PC-3 (cell line): ENCODE measurements at regions not wholly inside any gene's neighbourhood (a gene's known extent, or its start where the extent isn't known, plus 50 kb on each side); places are given as distances from the start of the nearest gene placed in this dataset.

Source experiments
- ATAC-seq: fragments of 200-7000 bp; cut with Tn5 transposase; 2 replicates; pipeline ENCODE4 v1.9.1; 2020; ENCODE audit warnings: mild to moderate bottlenecking, moderate library complexity
- BruUV-seq: library from RNA; stranded (reverse); fragments of 400-500 nt; replicated peaks from 2 replicates; lab custom pipeline; 2021; lab: Mats Ljungman, UMichigan
- CTCF ChIA-PET: fragments of 300-600 bp; sonication (Branson Sonifier 250); formaldehyde crosslinking; loops from one replicate; lab custom pipeline; 2022; ENCODE audit warnings: antibody characterized with exemption; lab: Charles Lee
- POLR2A ChIA-PET: fragments of 300-600 bp; sonication (Branson Sonifier 250); formaldehyde crosslinking; loops from one replicate; lab custom pipeline; 2022; ENCODE audit warnings: antibody characterized with exemption; ENCODE audit not compliant: unreplicated experiment; lab: Charles Lee
- DNase-seq: peaks from one replicate; pipeline ENCODE4 v3.0.0-alpha.2; 2015
- H2AFZ ChIP-seq: fragments of 300-600 bp; sonication (generic); 2 replicates; pipeline ENCODE4 v1.6.0; 2016; ENCODE audit warnings: antibody characterized with exemption, low read length
- H3F3A ChIP-seq: fragments of 300-600 bp; sonication (generic); one replicate; pipeline ENCODE4 v1.6.0; 2017; ENCODE audit warnings: antibody characterized with exemption, low read length, control low read depth, mild to moderate bottlenecking; ENCODE audit not compliant: unreplicated experiment
- H3K27ac ChIP-seq: fragments of 300-600 bp; sonication (generic); 2 replicates; pipeline ENCODE4 v1.5.1; 2016; ENCODE audit warnings: mild to moderate bottlenecking, low read length
- H3K27me3 ChIP-seq: fragments of 300-600 bp; sonication (generic); 2 replicates; pipeline ENCODE4 v1.6.1; 2016; ENCODE audit warnings: low read length, mixed read lengths
- H3K36me3 ChIP-seq: fragments of 300-600 bp; sonication (generic); 2 replicates; pipeline ENCODE4 v1.6.1; 2016; ENCODE audit warnings: low read depth, mixed run types, low read length, mixed read lengths
- H3K4me1 ChIP-seq: fragments of 300-600 bp; sonication (generic); 2 replicates; pipeline ENCODE4 v1.5.1; 2016; ENCODE audit warnings: low read length; ENCODE audit not compliant: insufficient read depth
- H3K4me2 ChIP-seq: fragments of 300-600 bp; sonication (generic); 2 replicates; pipeline ENCODE4 v1.6.0; 2016; ENCODE audit warnings: low read length
- H3K4me3 ChIP-seq: fragments of 300-600 bp; sonication (generic); 2 replicates; pipeline ENCODE4 v1.5.1; 2016; ENCODE audit warnings: mild to moderate bottlenecking, low read length, mixed read lengths
- H3K79me2 ChIP-seq: fragments of 300-600 bp; sonication (generic); 2 replicates; pipeline ENCODE4 v1.6.1; 2017; ENCODE audit warnings: low read length, mixed read lengths
- H3K9ac ChIP-seq: fragments of 300-600 bp; sonication (generic); 2 replicates; pipeline ENCODE4 v1.6.0; 2016; ENCODE audit warnings: mild to moderate bottlenecking, low read length
- H3K9me2 ChIP-seq: fragments of 300-600 bp; sonication (generic); replicated peaks from 2 replicates; pipeline ENCODE4 v1.6.1; 2016; ENCODE audit warnings: mixed run types, low read length, mixed read lengths
- H3K9me3 ChIP-seq: fragments of 300-600 bp; sonication (generic); 2 replicates; pipeline ENCODE4 v1.6.1; 2016; ENCODE audit warnings: low read length, mixed read lengths
- H4K20me1 ChIP-seq: fragments of 300-600 bp; sonication (generic); 2 replicates; pipeline ENCODE4 v1.6.1; 2016; ENCODE audit warnings: low read length, mixed read lengths
- CTCF ChIP-seq: fragments of 300-600 bp; sonication (generic); conservative IDR thresholded peaks from 2 replicates; pipeline ENCODE4 v1.5.1; 2017; ENCODE audit warnings: antibody characterized with exemption, low read depth, mild to moderate bottlenecking, low read length
- EZH2 ChIP-seq: fragments of 300-600 bp; sonication (generic); IDR thresholded peaks from one replicate; pipeline ENCODE4 v1.6.1; 2017; ENCODE audit warnings: antibody characterized with exemption, mild to moderate bottlenecking, low read length; ENCODE audit not compliant: unreplicated experiment
- EZH2phosphoT487 ChIP-seq: fragments of 300-600 bp; sonication (generic); IDR thresholded peaks from 2 replicates; pipeline ENCODE4 v1.6.1; 2018; ENCODE audit warnings: mild to moderate bottlenecking, antibody characterized with exemption, low read length, borderline replicate concordance
- intact Hi-C: fragments of 100-400 bp; cut with micrococcal nuclease; formaldehyde crosslinking; loops from 2 replicates; pipeline ENCODE4 v1.9.0; 2023

GRCh38 chr7:118969370-118969769 is 744.9 kb downstream of the ANKRD7 start:
- ATAC-seq (no peak), DNase-seq (no peak)
- intact Hi-C loops = no loop called here
- Histone ChIP-seq H3K4me2 (no peak overlapping the region), H3K27me3 (no peaks in the 10 kb centered on the region), H3K4me3 (no peak overlapping the region), H2AFZ (no peak overlapping the region), H3K79me2 (no peaks in the 10 kb centered on the region), H3K27ac (no peak overlapping the region), H3K9me2 (no peaks in the 10 kb centered on the region), H3K9me3 (no peaks in the 10 kb centered on the region), H3F3A (no peaks in the 10 kb centered on the region), H3K9ac (no peak overlapping the region), H4K20me1 (no peaks in the 10 kb centered on the region), H3K4me1 (no peaks in the 10 kb centered on the region), H3K36me3 (no peaks in the 10 kb centered on the region)
- ChIA-PET POLR2A (no interaction called here), CTCF (no interaction called here)
- no peak for TF ChIP-seq EZH2
- no peak for TF ChIP-seq EZH2phosphoT487
- BruUV-seq = no TSS peak

GRCh38 chr7:118971706-118972105 is 747.2 kb downstream of the ANKRD7 start:
- Histone ChIP-seq H3K4me2 (no peak overlapping the region), H3K9me2 (no peaks in the 10 kb centered on the region), H3K9ac (no peak overlapping the region), H3K36me3 (no peaks in the 10 kb centered on the region), H2AFZ (no peak overlapping the region), H3F3A (no peaks in the 10 kb centered on the region), H3K27me3 (no peaks in the 10 kb centered on the region), H3K27ac (no peak overlapping the region), H3K4me1 (no peaks in the 10 kb centered on the region), H3K79me2 (no peaks in the 10 kb centered on the region), H3K9me3 (no peaks in the 10 kb centered on the region), H4K20me1 (no peaks in the 10 kb centered on the region), H3K4me3 (no peak overlapping the region)
- BruUV-seq = no TSS peak
- POLR2A ChIA-PET = no interaction called here
- TF ChIP-seq EZH2 (no peak), EZH2phosphoT487 (no peak), CTCF (no peak)
- CTCF ChIA-PET = no interaction called here
- ATAC-seq (no peak), DNase-seq (no peak)
- intact Hi-C loops = no loop called here

GRCh38 chr7:118974836-118975235 is 750.3 kb downstream of the ANKRD7 start:
- intact Hi-C loops = no loop called here
- ATAC-seq = peak; percentile 24; the same call in 1 of the 2 replicates

More at GRCh38 chr7:118974836-118975235, 750.3 kb downstream of the ANKRD7 start:
- H3K4me2 ChIP-seq = no peak overlapping the region
- CTCF ChIA-PET = no interaction called here
- H3K27ac ChIP-seq = no peak overlapping the region
- no peaks in the 10 kb centered on the region for H3K79me2 ChIP-seq
- no peak overlapping the region for H3K4me3 ChIP-seq
- no peaks in the 10 kb centered on the region for H3K9me3 ChIP-seq
- no peaks in the 10 kb centered on the region for H3K27me3 ChIP-seq
- DNase-seq = no peak
- H3K4me1 ChIP-seq = no peaks in the 10 kb centered on the region
- TF ChIP-seq CTCF (no peak), EZH2 (no peak), EZH2phosphoT487 (no peak)
- H3K9ac ChIP-seq = no peak overlapping the region
- H4K20me1 ChIP-seq = no peaks in the 10 kb centered on the region
- no peak overlapping the region for H2AFZ ChIP-seq
- no peaks in the 10 kb centered on the region for H3K36me3 ChIP-seq
- BruUV-seq = no TSS peak
- H3F3A ChIP-seq = no peaks in the 10 kb centered on the region
- POLR2A ChIA-PET = no interaction called here
- no peaks in the 10 kb centered on the region for H3K9me2 ChIP-seq
